ENCODE measurements at regions not wholly inside any gene's neighbourhood (a gene's known extent, or its start where the extent isn't known, plus 50 kb on each side); places are given as distances from the start of the nearest gene placed in this dataset.

DNA sequence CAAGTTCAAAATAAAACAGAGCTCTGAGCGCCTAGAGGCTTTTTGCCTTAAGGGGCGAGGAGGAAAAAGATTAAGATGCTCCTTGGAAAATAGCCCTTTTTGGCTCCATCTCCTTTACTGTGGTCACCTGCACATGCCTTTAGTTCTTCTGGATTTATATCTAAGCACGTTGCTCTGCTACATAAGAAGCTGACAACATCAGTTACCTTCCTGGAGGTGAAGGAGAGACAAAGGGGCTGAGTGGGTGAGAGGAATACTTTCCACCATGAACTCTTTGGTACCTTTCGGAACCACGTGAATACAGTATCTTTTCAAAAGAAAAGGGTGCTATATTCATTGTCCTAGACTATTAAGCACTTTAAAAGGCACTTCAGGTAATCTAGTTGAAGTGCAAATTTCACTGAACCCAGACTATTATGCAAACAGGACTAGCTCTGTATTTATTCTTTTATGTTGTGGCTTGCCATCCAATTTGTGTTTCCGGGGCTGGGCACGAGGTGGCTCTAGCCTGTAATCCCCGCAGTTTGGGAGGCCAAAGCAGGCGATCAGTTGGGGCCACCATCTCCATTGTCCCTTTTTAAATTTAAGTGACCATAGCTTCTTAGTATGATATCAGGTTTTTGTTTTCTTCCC is 201.5 kb downstream of the TM9SF2 start:
- H3K4me3 ChIP-seq (ENCODE audit: control insufficient read depth in 2 of 3, extremely low read depth in 1 of 3, insufficient read depth in 2 of 3, low read depth in 1 of 3, low read length in 3 of 3), result no peak overlapping the region
- H2AFZ ChIP-seq (ENCODE audit: control insufficient read depth, low read length), result no peak overlapping the region
- no peaks in the 10 kb centered on the region for H3K79me2 ChIP-seq (ENCODE audit: control insufficient read depth, insufficient read depth, low read length)
- TF ChIP-seq, protein P1, sequence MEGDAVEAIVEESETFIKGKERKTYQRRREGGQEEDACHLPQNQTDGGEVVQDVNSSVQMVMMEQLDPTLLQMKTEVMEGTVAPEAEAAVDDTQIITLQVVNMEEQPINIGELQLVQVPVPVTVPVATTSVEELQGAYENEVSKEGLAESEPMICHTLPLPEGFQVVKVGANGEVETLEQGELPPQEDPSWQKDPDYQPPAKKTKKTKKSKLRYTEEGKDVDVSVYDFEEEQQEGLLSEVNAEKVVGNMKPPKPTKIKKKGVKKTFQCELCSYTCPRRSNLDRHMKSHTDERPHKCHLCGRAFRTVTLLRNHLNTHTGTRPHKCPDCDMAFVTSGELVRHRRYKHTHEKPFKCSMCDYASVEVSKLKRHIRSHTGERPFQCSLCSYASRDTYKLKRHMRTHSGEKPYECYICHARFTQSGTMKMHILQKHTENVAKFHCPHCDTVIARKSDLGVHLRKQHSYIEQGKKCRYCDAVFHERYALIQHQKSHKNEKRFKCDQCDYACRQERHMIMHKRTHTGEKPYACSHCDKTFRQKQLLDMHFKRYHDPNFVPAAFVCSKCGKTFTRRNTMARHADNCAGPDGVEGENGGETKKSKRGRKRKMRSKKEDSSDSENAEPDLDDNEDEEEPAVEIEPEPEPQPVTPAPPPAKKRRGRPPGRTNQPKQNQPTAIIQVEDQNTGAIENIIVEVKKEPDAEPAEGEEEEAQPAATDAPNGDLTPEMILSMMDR (optimal IDR thresholded peaks at IDR 0.05 in 1 of 3, IDR thresholded peaks at IDR 0.05 in 1 of 3, conservative IDR thresholded peaks at IDR 0.05 in 1 of 3; ENCODE audit: extremely low read depth in 1 of 3, insufficient read depth in 2 of 3, low read length in 3 of 3), result no peak
- no peak for TF ChIP-seq EZH2 (IDR thresholded peaks at IDR 0.05; ENCODE audit: low read length)
- no peak overlapping the region for H3K4me2 ChIP-seq (ENCODE audit: control insufficient read depth, extremely low read depth, insufficient read depth, low read depth, low read length)
- no peaks in the 10 kb centered on the region for H3K27me3 ChIP-seq (ENCODE audit: control insufficient read depth, extremely low read depth, insufficient read depth, low read length)
- no peak overlapping the region for H3K27ac ChIP-seq (ENCODE audit: control insufficient read depth, insufficient read depth, low read length)
- no peak for FAIRE-seq
- H4K20me1 ChIP-seq (ENCODE audit: control insufficient read depth, extremely low read depth, insufficient read depth, low read length), result no peaks in the 10 kb centered on the region
- H3K9me1 ChIP-seq (ENCODE audit: control insufficient read depth, extremely low read depth, insufficient read depth, low read length), result no peaks in the 10 kb centered on the region
- no peaks in the 10 kb centered on the region for H3K4me1 ChIP-seq (ENCODE audit: control insufficient read depth, extremely low read depth, insufficient read depth, low read length)
- H3K36me3 ChIP-seq (ENCODE audit: control insufficient read depth in 2 of 2, extremely low read depth in 1 of 2, insufficient read depth in 2 of 2, low read length in 2 of 2), result no peaks in the 10 kb centered on the region
- H3K9me3 ChIP-seq (ENCODE audit: control insufficient read depth, low read depth, low read length), result no peaks in the 10 kb centered on the region
- no peak overlapping the region for H3K9ac ChIP-seq (ENCODE audit: control insufficient read depth, extremely low read depth, insufficient read depth, low read length)
- dilution Hi-C loops (cut with MboI; ENCODE audit: extremely low pct_ligation_motif_present, low sequenced_read_pairs), result no loop called here
- no peak for DNase-seq (ENCODE audit: low read depth, low spot score)

DNA sequence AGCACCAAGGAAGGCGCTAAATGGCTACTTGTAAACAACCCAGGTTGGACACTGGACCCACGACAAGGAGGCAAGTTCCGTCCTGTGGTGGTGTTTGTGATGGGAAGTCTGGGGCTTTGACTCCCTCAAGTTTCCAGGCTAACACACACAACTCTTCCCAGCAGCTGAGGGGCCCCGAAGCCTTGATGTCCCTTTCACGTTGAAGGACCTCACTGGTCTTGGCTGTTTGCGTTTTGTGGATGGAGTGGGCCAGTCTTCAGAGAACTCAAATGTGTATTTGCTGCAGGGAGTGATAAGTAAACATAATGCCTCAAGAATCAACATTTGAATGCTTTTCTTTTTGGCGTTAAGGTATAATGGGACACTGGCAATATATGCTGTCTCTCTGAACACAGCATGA is 199.2 kb downstream of the TM9SF2 start:
- H3K79me2 ChIP-seq (ENCODE audit: control insufficient read depth, insufficient read depth, low read length), result no peaks in the 10 kb centered on the region
- FAIRE-seq, result no peak

More for the DNA sequence above, 199.2 kb downstream of the TM9SF2 start:
- no peaks in the 10 kb centered on the region for H3K9me3 ChIP-seq (ENCODE audit: control insufficient read depth, low read depth, low read length)
- no peak for DNase-seq (ENCODE audit: low read depth, low spot score)
- H4K20me1 ChIP-seq (ENCODE audit: control insufficient read depth, extremely low read depth, insufficient read depth, low read length), result no peaks in the 10 kb centered on the region
- H3K4me1 ChIP-seq (ENCODE audit: control insufficient read depth, extremely low read depth, insufficient read depth, low read length), result no peaks in the 10 kb centered on the region
- no peaks in the 10 kb centered on the region for H3K36me3 ChIP-seq (ENCODE audit: control insufficient read depth in 2 of 2, extremely low read depth in 1 of 2, insufficient read depth in 2 of 2, low read length in 2 of 2)
- H3K27ac ChIP-seq (ENCODE audit: control insufficient read depth, insufficient read depth, low read length), result no peak overlapping the region
- no peak overlapping the region for H2AFZ ChIP-seq (ENCODE audit: control insufficient read depth, low read length)
- H3K9me1 ChIP-seq (ENCODE audit: control insufficient read depth, extremely low read depth, insufficient read depth, low read length), result no peaks in the 10 kb centered on the region
- dilution Hi-C loops (cut with MboI; ENCODE audit: extremely low pct_ligation_motif_present, low sequenced_read_pairs), result no loop called here
- TF ChIP-seq, protein P1 (optimal IDR thresholded peaks at IDR 0.05 in 1 of 3, IDR thresholded peaks at IDR 0.05 in 1 of 3, conservative IDR thresholded peaks at IDR 0.05 in 1 of 3; ENCODE audit: extremely low read depth in 1 of 3, insufficient read depth in 2 of 3, low read length in 3 of 3), result no peak
- TF ChIP-seq EZH2 (IDR thresholded peaks at IDR 0.05; ENCODE audit: low read length), result no peak
- H3K9ac ChIP-seq (ENCODE audit: control insufficient read depth, extremely low read depth, insufficient read depth, low read length), result no peak overlapping the region
- no peak overlapping the region for H3K4me3 ChIP-seq (ENCODE audit: control insufficient read depth in 2 of 3, extremely low read depth in 1 of 3, insufficient read depth in 2 of 3, low read depth in 1 of 3, low read length in 3 of 3)
- H3K27me3 ChIP-seq (ENCODE audit: control insufficient read depth, extremely low read depth, insufficient read depth, low read length), result no peaks in the 10 kb centered on the region
- no peak overlapping the region for H3K4me2 ChIP-seq (ENCODE audit: control insufficient read depth, extremely low read depth, insufficient read depth, low read depth, low read length)
